Tibial nerve (tissue), 4 donors: ENCODE measurements at regions not wholly inside any gene's neighbourhood (a gene's known extent, or its start where the extent isn't known, plus 50 kb on each side); places are given as distances from the start of the nearest gene placed in this dataset.
"Not testable (repeated sequence)": the region's sequence is repeated elsewhere in the genome, so short reads cannot be mapped to it uniquely, and the experiment has no call there.

ENCODE experiments used
- DNase-seq, 2 donors: peaks; one replicate each; pipeline ENCODE4 v3.0.0-alpha.2; 2019; ENCODE audit warnings: low spot score in 2 of 2
- H3K27ac ChIP-seq, 4 donors: fragments of 200-600 bp; sonication (generic) in 3 of 4; one replicate each; pipeline ENCODE4 v1.5.1; 2017 to 2019; ENCODE audit warnings: mild to moderate bottlenecking in 1 of 4
- H3K27me3 ChIP-seq, 2 donors: fragments of 200-600 bp; sonication (generic) in 1 of 2; one replicate each; pipeline versions ENCODE4 v1.5.1 to v1.6.0; 2017 to 2019
- H3K36me3 ChIP-seq, 3 donors: fragments of 200-600 bp; sonication (generic); one replicate each; pipeline ENCODE4 v1.5.1; 2018 to 2019
- H3K4me1 ChIP-seq, 4 donors: fragments of 200-600 bp; sonication (generic) in 3 of 4; one replicate each; pipeline ENCODE4 v1.5.1; 2017 to 2019
- H3K4me3 ChIP-seq, 4 donors: fragments of 200-600 bp; sonication (generic) in 3 of 4; one replicate each; pipeline ENCODE4 v1.5.1; 2017 to 2019; ENCODE audit warnings: mild to moderate bottlenecking in 1 of 4, moderate library complexity in 1 of 4
- H3K9me3 ChIP-seq, 4 donors: fragments of 200-600 bp; sonication (generic) in 3 of 4; one replicate each; pipeline ENCODE4 v1.5.1; 2017 to 2019
- CTCF ChIP-seq, 5 experiments: fragments of 200-600 bp in 3 of 5; fragments of 450-650 bp in 2 of 5; sonication (generic) in 3 of 5; IDR thresholded peaks; one replicate each; pipeline ENCODE4 v1.5.1; 2016 to 2019; ENCODE audit warnings: antibody characterized with exemption in 5 of 5, mild to moderate bottlenecking in 3 of 5, moderate library complexity in 2 of 5
- EP300 ChIP-seq, 2 donors: sonication (generic); formaldehyde crosslinking; IDR thresholded peaks; one replicate each; pipeline ENCODE4 v1.6.1; 2017; ENCODE audit warnings: antibody characterized with exemption in 2 of 2, mild to moderate bottlenecking in 1 of 2
- POLR2A ChIP-seq, 2 donors: fragments of 450-650 bp; IDR thresholded peaks; one replicate each; pipeline ENCODE4 v1.6.1; 2017; ENCODE audit warnings: antibody characterized with exemption in 2 of 2, mild to moderate bottlenecking in 2 of 2, moderate library complexity in 2 of 2
- WGBS, 2 donors: methylation state at CpG; one replicate each; pipeline ENCODE4 v1.1.5; 2018; 5-methylcytosine and 5-hydroxymethylcytosine counted together

GRCh38 chr4:164261831-164262230 lies 492.1 kb upstream of the SMIM31 start:
- TF ChIP-seq POLR2A (IDR thresholded peaks at IDR 0.05) (no peak), EP300 (IDR thresholded peaks at IDR 0.05) (no peak), CTCF (IDR thresholded peaks at IDR 0.05) (no peak)
- no peaks in the 10 kb centered on the region for H3K36me3 ChIP-seq
- H3K4me1 ChIP-seq: no peaks in the 10 kb centered on the region
- H3K4me3 ChIP-seq: no peak overlapping the region
- no peaks in the 10 kb centered on the region for H3K27me3 ChIP-seq
- no peaks in the 10 kb centered on the region for H3K9me3 ChIP-seq
- no peak for DNase-seq
- no peak overlapping the region for H3K27ac ChIP-seq
- WGBS, 2 donors: 75 to 82% methylated on average over 2 of the region's 2 CpGs

- not testable (repeated sequence) for H3K27ac ChIP-seq, H3K9me3 ChIP-seq, H3K27me3 ChIP-seq, H3K36me3 ChIP-seq, H3K4me1 ChIP-seq, DNase-seq, H3K4me3 ChIP-seq
- WGBS, 2 donors: 47 to 94% methylated on average over 1 of the region's 1 CpG
Observed at GRCh38 chr4:164262508-164262907, 491.4 kb upstream of the SMIM31 start.

- not testable (repeated sequence) for H3K36me3 ChIP-seq, DNase-seq
- WGBS, 2 donors: 61 to 62% methylated on average over 2 of the region's 2 CpGs
Observed at GRCh38 chr4:164277414-164277813, 476.5 kb upstream of the SMIM31 start.

GRCh38 chr4:164287173-164287572 lies 466.8 kb upstream of the SMIM31 start:
- Histone ChIP-seq H3K4me3 (no peak overlapping the region), H3K27ac (no peak overlapping the region), H3K9me3 (peaks cover 0 to 2% (median 0%) of the 10 kb centered on the region in 4 donors), H3K36me3 (no peaks in the 10 kb centered on the region), H3K27me3 (no peaks in the 10 kb centered on the region), H3K4me1 (no peaks in the 10 kb centered on the region)
- no peak for DNase-seq
- TF ChIP-seq EP300 (IDR thresholded peaks at IDR 0.05): no peak
- no peak for TF ChIP-seq CTCF (IDR thresholded peaks at IDR 0.05)
- 88 to 92% methylated on average over 6 of the region's 6 CpGs for WGBS, 2 donors

More at GRCh38 chr4:164277414-164277813, 476.5 kb upstream of the SMIM31 start:
- H3K27me3 ChIP-seq, H3K4me3 ChIP-seq, H3K4me1 ChIP-seq, H3K9me3 ChIP-seq, H3K27ac ChIP-seq: not testable (repeated sequence)

- Histone ChIP-seq H3K4me3 (no peak overlapping the region), H3K27me3 (no peaks in the 10 kb centered on the region), H3K27ac (no peak overlapping the region), H3K36me3 (no peaks in the 10 kb centered on the region), H3K4me1 (no peaks in the 10 kb centered on the region), H3K9me3 (peaks cover 0 to 2% (median 0%) of the 10 kb centered on the region in 4 donors)
- no peak for DNase-seq
- TF ChIP-seq CTCF (IDR thresholded peaks at IDR 0.05) (no peak), EP300 (IDR thresholded peaks at IDR 0.05) (no peak), POLR2A (IDR thresholded peaks at IDR 0.05) (no peak)
- 88 to 90% methylated on average over 5 of the region's 5 CpGs for WGBS, 2 donors
Observed at GRCh38 chr4:164288578-164288977, 465.4 kb upstream of the SMIM31 start.

GRCh38 chr4:164293203-164293602 lies 460.7 kb upstream of the SMIM31 start:
- TF ChIP-seq CTCF (IDR thresholded peaks at IDR 0.05) (no peak), EP300 (IDR thresholded peaks at IDR 0.05) (no peak)
- no peak for DNase-seq
- Histone ChIP-seq H3K4me3 (no peak overlapping the region), H3K27me3 (no peaks in the 10 kb centered on the region), H3K9me3 (no peaks in the 10 kb centered on the region), H3K27ac (no peak overlapping the region), H3K4me1 (no peaks in the 10 kb centered on the region), H3K36me3 (no peaks in the 10 kb centered on the region)
- WGBS, 2 donors: 67 to 89% methylated on average over 4 of the region's 4 CpGs
